HepG2 (cell line): ENCODE measurements at regions not wholly inside any gene's neighbourhood (a gene's known extent, or its start where the extent isn't known, plus 50 kb on each side); places are given as distances from the start of the nearest gene placed in this dataset.
"Not testable (repeated sequence)": the region's sequence is repeated elsewhere in the genome, so short reads cannot be mapped to it uniquely, and the experiment has no call there.

Source experiments
- KAT2B ChIP-seq: fragments of 150-350 bp; IDR thresholded peaks from 2 replicates; pipeline ENCODE4 v1.6.1; 2014; ENCODE audit warnings: low read depth, low read length, borderline replicate concordance
- NFIB ChIP-seq: sonication (generic); formaldehyde crosslinking; IDR thresholded peaks from 2 replicates; pipeline ENCODE4 v1.9.0; 2021; ENCODE audit warnings: missing genetic modification reagents, mild to moderate bottlenecking, borderline replicate concordance
- SP1 ChIP-seq, 2 experiments: fragments of 450-650 bp in 1 of 2; sonication (generic) in 1 of 2; formaldehyde crosslinking in 1 of 2; IDR thresholded peaks; 2 replicates each; pipeline versions ENCODE4 v1.4.0 to v1.6.1; 2016 to 2020; ENCODE audit warnings: missing genetic modification reagents in 1 of 2
- ZFP36L2 ChIP-seq: sonication (generic); formaldehyde crosslinking; IDR thresholded peaks from 2 replicates; pipeline ENCODE4 v1.4.0; 2020; ENCODE audit warnings: missing genetic modification reagents
- TF ChIP-seq, protein P1 (sequence below): sonication (generic); formaldehyde crosslinking; IDR thresholded peaks from 2 replicates; pipeline ENCODE4 v1.4.0; 2020; ENCODE audit warnings: missing genetic modification reagents
- TF ChIP-seq, protein P2 (sequence below): sonication (generic); formaldehyde crosslinking; IDR thresholded peaks from 2 replicates; pipeline ENCODE4 v1.8.1; 2023; ENCODE audit warnings: mild to moderate bottlenecking, missing genetic modification reagents
- TF ChIP-seq, protein P3 (sequence below): sonication (generic); formaldehyde crosslinking; IDR thresholded peaks from 2 replicates; pipeline ENCODE4 v1.4.0; 2020; ENCODE audit warnings: mild to moderate bottlenecking, missing genetic modification reagents, borderline replicate concordance
- TF ChIP-seq, protein P4 (sequence below): sonication (generic); formaldehyde crosslinking; IDR thresholded peaks from 2 replicates; pipeline ENCODE4 v1.4.0; 2020; ENCODE audit warnings: missing genetic modification reagents

DNA sequence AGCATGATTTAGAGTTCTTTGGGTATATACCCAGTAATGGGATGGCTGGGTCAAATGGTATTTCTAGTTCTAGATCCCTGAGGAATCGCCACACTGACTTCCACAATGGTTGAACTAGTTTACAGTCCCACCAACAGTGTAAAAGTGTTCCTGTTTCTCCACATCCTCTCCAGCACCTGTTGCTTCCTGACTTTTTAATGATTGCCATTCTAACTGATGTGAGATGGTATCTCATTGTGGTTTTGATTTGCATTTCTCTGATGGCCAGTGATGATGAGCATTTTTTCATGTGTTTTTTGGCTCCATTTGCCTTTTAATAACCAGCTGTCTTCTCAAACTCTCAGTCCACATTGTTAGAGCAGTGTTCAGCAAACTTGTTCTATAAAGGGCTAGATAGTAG lies 155.9 kb downstream of the MFSD1 start:
- TF ChIP-seq ZFP36L2 (CRISPR knock-in tag); KAT2B; NFIB (CRISPR knock-in tag); SP1 (IDR thresholded peaks at IDR 0.05); SP1 (CRISPR knock-in tag; IDR thresholded peaks at IDR 0.05): not testable (repeated sequence)
- TF ChIP-seq, protein P1, sequence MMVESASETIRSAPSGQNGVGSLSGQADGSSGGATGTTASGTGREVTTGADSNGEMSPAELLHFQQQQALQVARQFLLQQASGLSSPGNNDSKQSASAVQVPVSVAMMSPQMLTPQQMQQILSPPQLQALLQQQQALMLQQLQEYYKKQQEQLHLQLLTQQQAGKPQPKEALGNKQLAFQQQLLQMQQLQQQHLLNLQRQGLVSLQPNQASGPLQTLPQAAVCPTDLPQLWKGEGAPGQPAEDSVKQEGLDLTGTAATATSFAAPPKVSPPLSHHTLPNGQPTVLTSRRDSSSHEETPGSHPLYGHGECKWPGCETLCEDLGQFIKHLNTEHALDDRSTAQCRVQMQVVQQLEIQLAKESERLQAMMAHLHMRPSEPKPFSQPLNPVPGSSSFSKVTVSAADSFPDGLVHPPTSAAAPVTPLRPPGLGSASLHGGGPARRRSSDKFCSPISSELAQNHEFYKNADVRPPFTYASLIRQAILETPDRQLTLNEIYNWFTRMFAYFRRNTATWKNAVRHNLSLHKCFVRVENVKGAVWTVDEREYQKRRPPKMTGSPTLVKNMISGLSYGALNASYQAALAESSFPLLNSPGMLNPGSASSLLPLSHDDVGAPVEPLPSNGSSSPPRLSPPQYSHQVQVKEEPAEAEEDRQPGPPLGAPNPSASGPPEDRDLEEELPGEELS (CRISPR knock-in tag) = not testable (repeated sequence)
- TF ChIP-seq, protein P2, sequence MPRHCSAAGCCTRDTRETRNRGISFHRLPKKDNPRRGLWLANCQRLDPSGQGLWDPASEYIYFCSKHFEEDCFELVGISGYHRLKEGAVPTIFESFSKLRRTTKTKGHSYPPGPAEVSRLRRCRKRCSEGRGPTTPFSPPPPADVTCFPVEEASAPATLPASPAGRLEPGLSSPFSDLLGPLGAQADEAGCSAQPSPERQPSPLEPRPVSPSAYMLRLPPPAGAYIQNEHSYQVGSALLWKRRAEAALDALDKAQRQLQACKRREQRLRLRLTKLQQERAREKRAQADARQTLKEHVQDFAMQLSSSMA = not testable (repeated sequence)
- TF ChIP-seq, protein P3, sequence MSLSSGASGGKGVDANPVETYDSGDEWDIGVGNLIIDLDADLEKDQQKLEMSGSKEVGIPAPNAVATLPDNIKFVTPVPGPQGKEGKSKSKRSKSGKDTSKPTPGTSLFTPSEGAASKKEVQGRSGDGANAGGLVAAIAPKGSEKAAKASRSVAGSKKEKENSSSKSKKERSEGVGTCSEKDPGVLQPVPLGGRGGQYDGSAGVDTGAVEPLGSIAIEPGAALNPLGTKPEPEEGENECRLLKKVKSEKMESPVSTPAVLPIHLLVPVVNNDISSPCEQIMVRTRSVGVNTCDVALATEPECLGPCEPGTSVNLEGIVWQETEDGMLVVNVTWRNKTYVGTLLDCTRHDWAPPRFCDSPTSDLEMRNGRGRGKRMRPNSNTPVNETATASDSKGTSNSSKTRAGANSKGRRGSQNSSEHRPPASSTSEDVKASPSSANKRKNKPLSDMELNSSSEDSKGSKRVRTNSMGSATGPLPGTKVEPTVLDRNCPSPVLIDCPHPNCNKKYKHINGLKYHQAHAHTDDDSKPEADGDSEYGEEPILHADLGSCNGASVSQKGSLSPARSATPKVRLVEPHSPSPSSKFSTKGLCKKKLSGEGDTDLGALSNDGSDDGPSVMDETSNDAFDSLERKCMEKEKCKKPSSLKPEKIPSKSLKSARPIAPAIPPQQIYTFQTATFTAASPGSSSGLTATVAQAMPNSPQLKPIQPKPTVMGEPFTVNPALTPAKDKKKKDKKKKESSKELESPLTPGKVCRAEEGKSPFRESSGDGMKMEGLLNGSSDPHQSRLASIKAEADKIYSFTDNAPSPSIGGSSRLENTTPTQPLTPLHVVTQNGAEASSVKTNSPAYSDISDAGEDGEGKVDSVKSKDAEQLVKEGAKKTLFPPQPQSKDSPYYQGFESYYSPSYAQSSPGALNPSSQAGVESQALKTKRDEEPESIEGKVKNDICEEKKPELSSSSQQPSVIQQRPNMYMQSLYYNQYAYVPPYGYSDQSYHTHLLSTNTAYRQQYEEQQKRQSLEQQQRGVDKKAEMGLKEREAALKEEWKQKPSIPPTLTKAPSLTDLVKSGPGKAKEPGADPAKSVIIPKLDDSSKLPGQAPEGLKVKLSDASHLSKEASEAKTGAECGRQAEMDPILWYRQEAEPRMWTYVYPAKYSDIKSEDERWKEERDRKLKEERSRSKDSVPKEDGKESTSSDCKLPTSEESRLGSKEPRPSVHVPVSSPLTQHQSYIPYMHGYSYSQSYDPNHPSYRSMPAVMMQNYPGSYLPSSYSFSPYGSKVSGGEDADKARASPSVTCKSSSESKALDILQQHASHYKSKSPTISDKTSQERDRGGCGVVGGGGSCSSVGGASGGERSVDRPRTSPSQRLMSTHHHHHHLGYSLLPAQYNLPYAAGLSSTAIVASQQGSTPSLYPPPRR = not testable (repeated sequence)
- TF ChIP-seq, protein P4, sequence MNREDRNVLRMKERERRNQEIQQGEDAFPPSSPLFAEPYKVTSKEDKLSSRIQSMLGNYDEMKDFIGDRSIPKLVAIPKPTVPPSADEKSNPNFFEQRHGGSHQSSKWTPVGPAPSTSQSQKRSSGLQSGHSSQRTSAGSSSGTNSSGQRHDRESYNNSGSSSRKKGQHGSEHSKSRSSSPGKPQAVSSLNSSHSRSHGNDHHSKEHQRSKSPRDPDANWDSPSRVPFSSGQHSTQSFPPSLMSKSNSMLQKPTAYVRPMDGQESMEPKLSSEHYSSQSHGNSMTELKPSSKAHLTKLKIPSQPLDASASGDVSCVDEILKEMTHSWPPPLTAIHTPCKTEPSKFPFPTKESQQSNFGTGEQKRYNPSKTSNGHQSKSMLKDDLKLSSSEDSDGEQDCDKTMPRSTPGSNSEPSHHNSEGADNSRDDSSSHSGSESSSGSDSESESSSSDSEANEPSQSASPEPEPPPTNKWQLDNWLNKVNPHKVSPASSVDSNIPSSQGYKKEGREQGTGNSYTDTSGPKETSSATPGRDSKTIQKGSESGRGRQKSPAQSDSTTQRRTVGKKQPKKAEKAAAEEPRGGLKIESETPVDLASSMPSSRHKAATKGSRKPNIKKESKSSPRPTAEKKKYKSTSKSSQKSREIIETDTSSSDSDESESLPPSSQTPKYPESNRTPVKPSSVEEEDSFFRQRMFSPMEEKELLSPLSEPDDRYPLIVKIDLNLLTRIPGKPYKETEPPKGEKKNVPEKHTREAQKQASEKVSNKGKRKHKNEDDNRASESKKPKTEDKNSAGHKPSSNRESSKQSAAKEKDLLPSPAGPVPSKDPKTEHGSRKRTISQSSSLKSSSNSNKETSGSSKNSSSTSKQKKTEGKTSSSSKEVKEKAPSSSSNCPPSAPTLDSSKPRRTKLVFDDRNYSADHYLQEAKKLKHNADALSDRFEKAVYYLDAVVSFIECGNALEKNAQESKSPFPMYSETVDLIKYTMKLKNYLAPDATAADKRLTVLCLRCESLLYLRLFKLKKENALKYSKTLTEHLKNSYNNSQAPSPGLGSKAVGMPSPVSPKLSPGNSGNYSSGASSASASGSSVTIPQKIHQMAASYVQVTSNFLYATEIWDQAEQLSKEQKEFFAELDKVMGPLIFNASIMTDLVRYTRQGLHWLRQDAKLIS (CRISPR knock-in tag) = not testable (repeated sequence)
